ENCODE measurements at regions not wholly inside any gene's neighbourhood (a gene's known extent, or its start where the extent isn't known, plus 50 kb on each side); places are given as distances from the start of the nearest gene placed in this dataset.
"Not testable (repeated sequence)": the region's sequence is repeated elsewhere in the genome, so short reads cannot be mapped to it uniquely, and the experiment has no call there.

GRCh38 chr2:14996351-14997014, 364.0 kb downstream of the LRATD1 start:
- Histone ChIP-seq H3K4me1 (no peaks in the 10 kb centered on the region), H3K4me3 (no peak overlapping the region), H3K27ac (no peak overlapping the region), H3K27me3 (no peaks in the 10 kb centered on the region), H3K36me3 (no peaks in the 10 kb centered on the region), H3K9me3 (no peaks in the 10 kb centered on the region)
- intact Hi-C loops (cut with DNase I): no loop called here
- ATAC-seq (no peak), DNase-seq (no peak)
- no peak for TF ChIP-seq POLR2A (IDR thresholded peaks at IDR 0.05)
- TF ChIP-seq CTCF (IDR thresholded peaks at IDR 0.05): no peak
- WGBS (ENCODE audit: insufficient coverage, low coverage, low lambda C conversion rate, missing lambda C conversion rate): 76% methylated on average over 8 of the region's 8 CpGs

- no peak for DNase-seq
- TF ChIP-seq POLR2A (IDR thresholded peaks at IDR 0.05): no peak
- TF ChIP-seq CTCF (IDR thresholded peaks at IDR 0.05): no peak
- H3K9me3 ChIP-seq: no peaks in the 10 kb centered on the region
These were observed 366.0 kb downstream of the LRATD1 start for GRCh38 chr2:14998546-14998945.

GRCh38 chr2:14999114-14999661, 366.7 kb downstream of the LRATD1 start:
- no peak for ATAC-seq
- DNase-seq: no peak

More at GRCh38 chr2:14998546-14998945, 366.0 kb downstream of the LRATD1 start:
- intact Hi-C loops (cut with DNase I): no loop called here
- Histone ChIP-seq H3K4me3 (no peak overlapping the region), H3K4me1 (no peaks in the 10 kb centered on the region), H3K27ac (no peak overlapping the region), H3K27me3 (no peaks in the 10 kb centered on the region), H3K36me3 (no peaks in the 10 kb centered on the region)
- WGBS (ENCODE audit: insufficient coverage, low coverage, low lambda C conversion rate, missing lambda C conversion rate): 71% methylated on average over 3 of the region's 3 CpGs
- ATAC-seq: no peak

GRCh38 chr2:15002519-15002918, 370.0 kb downstream of the LRATD1 start:
- H3K36me3 ChIP-seq; H3K9me3 ChIP-seq; DNase-seq; ATAC-seq; H3K4me3 ChIP-seq; H3K27me3 ChIP-seq; intact Hi-C loops (cut with DNase I); H3K27ac ChIP-seq; H3K4me1 ChIP-seq: not testable (repeated sequence)
- WGBS (ENCODE audit: insufficient coverage, low coverage, low lambda C conversion rate, missing lambda C conversion rate): 69% methylated on average over 3 of the region's 26 CpGs

More at GRCh38 chr2:14999114-14999661, 366.7 kb downstream of the LRATD1 start:
- Histone ChIP-seq H3K27ac (no peak overlapping the region), H3K9me3 (no peaks in the 10 kb centered on the region), H3K4me3 (no peak overlapping the region), H3K36me3 (no peaks in the 10 kb centered on the region), H3K27me3 (no peaks in the 10 kb centered on the region), H3K4me1 (no peaks in the 10 kb centered on the region)
- intact Hi-C loops (cut with DNase I): no loop called here
- 60% methylated on average over 5 of the region's 7 CpGs for WGBS (ENCODE audit: insufficient coverage, low coverage, low lambda C conversion rate, missing lambda C conversion rate)
- TF ChIP-seq CTCF (IDR thresholded peaks at IDR 0.05) (no peak), POLR2A (IDR thresholded peaks at IDR 0.05) (no peak)

GRCh38 chr2:15006667-15007066, 374.1 kb downstream of the LRATD1 start:
- no peak for ATAC-seq
- H3K4me3 ChIP-seq: no peak overlapping the region
- no peaks in the 10 kb centered on the region for H3K36me3 ChIP-seq
- H3K9me3 ChIP-seq: no peaks in the 10 kb centered on the region
- intact Hi-C loops (cut with DNase I): no loop called here
- no peaks in the 10 kb centered on the region for H3K4me1 ChIP-seq
- no peak for DNase-seq
- WGBS (ENCODE audit: insufficient coverage, low coverage, low lambda C conversion rate, missing lambda C conversion rate): 24% methylated on average over 2 of the region's 2 CpGs
- H3K27ac ChIP-seq: no peak overlapping the region
- TF ChIP-seq POLR2A (IDR thresholded peaks at IDR 0.05): no peak
- no peak for TF ChIP-seq CTCF (IDR thresholded peaks at IDR 0.05)
- H3K27me3 ChIP-seq: no peaks in the 10 kb centered on the region
